Globus pallidus (tissue), 1 donor: ENCODE measurements at regions not wholly inside any gene's neighbourhood (a gene's known extent, or its start where the extent isn't known, plus 50 kb on each side); places are given as distances from the start of the nearest gene placed in this dataset.

Experiments
- DNase-seq: peaks from one replicate; pipeline ENCODE4 v3.0.0-alpha.2; 2015; ENCODE audit warnings: low spot score

DNA sequence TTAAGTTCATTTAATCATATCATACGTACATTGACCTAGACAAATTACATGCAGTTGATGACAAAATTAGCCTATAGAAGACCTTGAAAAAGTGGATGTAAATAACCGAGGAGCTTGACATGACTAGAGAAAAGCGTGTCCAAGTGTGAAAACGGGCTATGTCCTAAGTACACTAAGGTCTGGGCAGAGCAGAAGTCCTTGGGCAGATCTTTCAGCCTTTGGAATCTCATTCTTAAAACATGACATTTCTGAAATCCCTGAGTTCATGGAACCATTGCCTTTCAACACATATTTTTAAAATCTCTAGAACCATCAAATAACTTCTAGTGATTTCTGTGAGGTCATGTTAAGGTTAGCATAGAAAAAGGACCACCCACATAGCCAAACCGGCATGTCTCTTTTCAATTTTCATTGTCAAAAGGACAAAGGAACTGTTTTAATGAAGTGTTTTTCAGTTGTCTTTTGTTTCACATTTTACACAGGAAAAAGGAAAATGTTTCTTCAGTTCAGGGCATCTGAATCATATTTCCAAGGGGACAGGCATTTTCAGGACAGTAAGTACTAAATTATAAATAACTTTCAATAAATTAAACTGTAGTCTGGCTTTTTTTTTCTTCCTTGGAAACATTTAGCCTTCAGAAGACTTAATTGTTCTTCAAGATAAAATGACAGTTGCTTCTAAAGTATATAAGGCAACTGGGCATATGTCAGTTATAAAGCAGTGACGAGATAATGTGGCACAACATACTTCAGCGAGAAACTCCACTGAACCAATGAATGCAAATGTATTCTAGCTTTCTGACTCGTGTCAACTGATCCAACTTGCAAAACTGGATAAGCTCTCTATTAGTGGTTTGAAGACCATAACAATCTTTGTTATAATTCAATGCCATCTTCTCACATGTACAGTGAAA, 416.8 kb downstream of the NFIB start:
- no peak for DNase-seq

- no peak for DNase-seq
Measured at GRCh38 chr9:13896047-13896446, 417.9 kb downstream of the NFIB start.

- DNase-seq, result no peak
Measured at GRCh38 chr9:13885258-13885657, 428.7 kb downstream of the NFIB start.

- DNase-seq, result no peak
Measured at GRCh38 chr9:13879981-13880380, 434.0 kb downstream of the NFIB start.

- DNase-seq, result no peak
Measured at GRCh38 chr9:13879011-13879410, 434.9 kb downstream of the NFIB start.

DNA sequence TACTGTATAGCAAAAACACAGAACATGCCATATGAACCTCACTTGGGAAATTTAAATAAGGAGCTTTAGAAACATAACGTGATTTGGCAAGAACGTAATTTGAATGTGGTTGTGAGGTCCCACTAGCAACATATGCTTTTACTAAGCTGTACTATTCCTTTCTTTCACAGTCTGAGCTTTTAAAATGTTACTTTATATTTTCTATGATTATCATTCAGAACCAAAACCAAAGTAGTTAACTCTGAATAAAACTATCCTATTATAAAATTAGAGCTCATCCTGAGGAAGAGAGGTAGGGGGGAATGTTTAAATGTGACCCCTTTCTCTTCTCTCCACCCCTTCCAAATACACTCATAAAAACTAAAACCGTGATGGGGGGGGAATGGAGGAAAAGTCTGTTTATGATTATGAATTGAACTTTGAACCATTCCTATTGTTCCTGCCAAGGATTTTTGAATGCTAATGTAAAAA, 435.7 kb downstream of the NFIB start:
- DNase-seq, result no peak

GRCh38 chr9:13876741-13877140, 437.2 kb downstream of the NFIB start:
- no peak for DNase-seq

DNA sequence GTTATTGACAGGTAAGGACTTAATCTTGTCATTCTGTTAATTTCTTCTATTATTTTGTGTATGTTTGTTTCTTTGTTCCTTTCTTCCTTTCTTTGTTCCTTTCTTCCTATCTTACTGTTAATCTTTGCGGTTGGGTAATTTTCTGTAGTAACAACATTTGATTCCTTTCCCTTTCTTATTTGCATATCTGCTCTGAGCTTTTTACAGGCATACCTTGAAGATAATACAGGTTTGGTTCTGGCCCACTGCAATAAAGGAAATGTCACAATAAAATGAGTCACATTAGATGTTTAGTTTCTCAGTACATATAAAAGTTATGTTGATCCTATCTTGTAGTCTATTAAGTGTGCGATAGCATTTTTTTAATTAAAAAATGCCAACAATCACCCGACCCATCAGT, 440.7 kb downstream of the NFIB start:
- DNase-seq, result no peak

DNA sequence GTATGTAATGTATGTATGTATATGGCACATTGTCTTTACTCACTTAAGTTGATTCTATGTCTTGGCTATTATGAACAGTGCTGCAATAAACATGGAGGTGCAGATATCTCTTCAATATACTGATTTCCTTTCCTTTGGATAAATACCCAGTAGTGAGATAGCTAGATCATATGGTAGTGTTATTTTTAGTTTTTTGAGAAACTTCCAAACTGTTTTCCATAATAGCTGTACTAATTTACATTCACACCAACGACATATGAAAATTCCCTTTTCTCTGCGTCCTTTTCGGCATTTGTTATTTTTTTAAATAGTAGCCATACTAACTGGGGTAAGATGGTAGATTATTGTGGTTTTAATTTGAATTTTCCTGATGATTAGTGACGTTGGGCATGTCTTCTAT, 445.6 kb downstream of the NFIB start:
- DNase-seq, result no peak

DNA sequence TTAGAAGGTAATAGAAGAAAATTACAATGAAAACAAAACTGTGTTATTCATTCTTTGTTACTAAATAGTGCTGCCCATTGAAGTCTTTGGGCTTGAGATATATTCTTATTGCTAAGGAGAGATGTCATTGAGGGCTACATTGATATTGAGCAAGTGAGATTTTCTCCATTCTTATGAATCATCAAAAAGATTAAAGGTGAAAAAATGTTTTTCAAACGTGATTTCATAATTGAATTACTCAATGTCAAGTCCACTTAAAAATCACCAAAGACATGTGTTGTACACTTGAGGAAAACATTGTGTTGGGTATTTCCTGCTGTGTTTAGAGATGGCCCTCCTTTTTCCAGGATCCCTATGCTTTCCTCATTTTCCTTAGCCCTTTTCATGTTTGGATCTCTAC, 448.1 kb downstream of the NFIB start:
- DNase-seq, result no peak

GRCh38 chr9:13863112-13863511, 450.8 kb downstream of the NFIB start:
- peak; percentile 40 for DNase-seq

GRCh38 chr9:13862654-13863053, 451.3 kb downstream of the NFIB start:
- no peak for DNase-seq

DNA sequence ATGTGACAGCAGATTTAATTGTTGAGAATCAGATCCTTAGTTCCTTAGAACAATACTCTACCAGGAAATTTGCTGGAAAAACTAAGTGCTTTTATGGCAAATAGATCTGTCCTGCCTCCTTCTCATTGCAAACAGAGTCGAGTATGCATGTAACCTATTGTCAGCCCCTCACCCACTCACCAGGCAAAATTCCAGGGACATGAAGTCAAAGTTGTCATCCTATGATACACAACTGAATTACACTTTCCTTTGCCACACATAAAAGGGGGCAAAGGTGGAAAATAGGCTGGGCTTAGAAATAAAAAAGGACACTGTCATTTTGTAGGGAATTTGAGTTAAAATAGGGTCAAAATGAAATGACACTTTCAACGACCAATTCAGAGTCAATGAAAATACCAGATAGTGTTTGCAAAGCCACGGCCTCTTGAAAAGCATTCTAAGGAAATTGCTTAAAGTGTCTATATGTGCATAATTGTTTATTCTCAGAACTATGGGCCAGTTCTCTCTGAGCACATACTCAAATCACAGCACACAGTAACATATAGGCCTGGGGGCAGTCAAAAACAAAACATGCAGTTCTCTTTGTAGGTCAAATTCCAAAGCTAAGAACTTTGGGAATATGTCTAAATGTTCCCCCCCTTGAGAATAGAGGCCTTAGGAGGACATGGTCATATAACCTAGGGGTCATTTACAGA, 452.8 kb downstream of the NFIB start:
- DNase-seq, result no peak

- no peak for DNase-seq
Measured at GRCh38 chr9:13860019-13860418, 453.9 kb downstream of the NFIB start.

DNA sequence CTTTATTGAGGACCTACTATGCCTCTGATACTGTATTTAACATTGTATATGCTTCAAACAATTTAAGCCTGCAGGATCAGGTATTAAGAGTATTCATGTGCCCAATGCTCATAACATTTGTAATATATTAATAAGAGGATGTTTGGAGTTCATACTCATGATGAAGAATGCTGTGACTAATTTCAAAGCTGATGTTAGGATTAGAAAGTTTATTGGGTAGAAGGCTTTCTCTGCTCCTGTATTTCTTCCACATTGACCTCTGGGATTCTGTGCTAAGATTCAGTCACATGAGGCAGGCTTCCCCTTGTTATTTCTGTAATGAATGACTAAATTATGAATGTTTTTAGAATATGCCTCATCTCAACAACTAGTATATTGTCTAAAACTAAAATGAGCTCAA, 456.4 kb downstream of the NFIB start:
- no peak for DNase-seq

- no peak for DNase-seq
Measured at GRCh38 chr9:13847270-13847669, 466.7 kb downstream of the NFIB start.

GRCh38 chr9:13845460-13845859, 468.5 kb downstream of the NFIB start:
- no peak for DNase-seq

DNA sequence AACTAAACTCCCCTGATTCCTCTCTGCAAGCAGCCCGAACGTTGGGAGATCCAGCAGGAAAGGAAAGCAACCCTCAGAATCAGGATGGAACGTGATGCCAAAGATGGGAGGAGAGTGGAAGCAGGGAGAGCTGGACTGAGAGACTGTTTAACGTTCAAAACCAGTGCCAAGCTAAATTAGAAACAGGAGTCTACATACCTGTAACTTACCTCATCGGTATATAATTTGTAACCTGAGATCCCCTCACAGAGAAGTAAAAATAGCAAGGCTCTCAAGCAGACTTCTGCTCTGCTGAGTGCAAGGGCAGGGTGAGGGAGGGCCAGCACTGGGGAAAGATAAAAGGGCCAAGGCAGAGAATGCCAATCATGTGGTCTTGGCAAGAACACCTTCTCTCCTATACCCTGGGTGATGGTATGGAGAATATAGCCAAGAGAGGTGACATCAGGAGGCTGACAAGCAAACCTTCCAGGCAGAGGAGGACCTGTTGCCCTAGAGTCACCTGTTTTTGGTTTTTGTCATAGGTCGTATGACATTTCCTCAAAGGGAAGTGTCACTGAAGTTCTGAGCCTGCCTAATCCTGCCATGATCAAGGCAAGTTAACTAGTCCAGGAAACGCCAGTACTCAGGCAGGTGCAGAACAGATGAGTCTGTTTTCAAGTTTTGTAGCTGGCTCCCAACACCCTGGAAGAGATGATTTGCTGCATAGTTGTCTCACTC, 472.0 kb downstream of the NFIB start:
- no peak for DNase-seq

DNA sequence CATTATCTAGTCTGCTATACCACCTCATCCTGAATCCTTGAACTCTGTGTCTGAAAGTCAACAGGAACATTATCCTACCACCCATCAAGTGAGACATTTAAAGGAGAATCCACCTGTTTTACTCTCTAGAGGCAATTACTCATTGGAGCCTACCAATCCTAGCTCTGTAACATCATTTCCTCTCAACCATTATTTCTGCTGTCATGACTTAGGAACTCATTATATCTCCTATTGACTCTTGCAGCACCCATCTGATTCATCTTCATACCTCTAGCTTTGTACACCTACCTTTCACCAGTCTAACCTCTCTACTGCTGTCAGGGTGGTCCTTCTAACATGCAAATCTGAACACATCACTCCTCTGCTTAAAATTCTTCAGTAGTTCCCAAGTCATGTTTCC, 481.5 kb downstream of the NFIB start:
- DNase-seq, result no peak

GRCh38 chr9:13823026-13823425, 490.9 kb downstream of the NFIB start:
- DNase-seq, result no peak

GRCh38 chr9:13817754-13818278, 496.1 kb downstream of the NFIB start:
- no peak for DNase-seq

- no peak for DNase-seq
Measured at GRCh38 chr9:13816837-13817236, 497.1 kb downstream of the NFIB start.
